ENCODE measurements at regions not wholly inside any gene's neighbourhood (a gene's known extent, or its start where the extent isn't known, plus 50 kb on each side); places are given as distances from the start of the nearest gene placed in this dataset.

GRCh38 chr3:177665122-177665808, 468.0 kb upstream of the TBL1XR1 start:
- no peak for TF ChIP-seq CTCF (conservative IDR thresholded peaks at IDR 0.05)
- TF ChIP-seq ZFX (IDR thresholded peaks at IDR 0.05): no peak

Data from C4-2B (cell line).